Keratinocyte (primary cell): ENCODE measurements at regions not wholly inside any gene's neighbourhood (a gene's known extent, or its start where the extent isn't known, plus 50 kb on each side); places are given as distances from the start of the nearest gene placed in this dataset.
"Not testable (repeated sequence)": the region's sequence is repeated elsewhere in the genome, so short reads cannot be mapped to it uniquely, and the experiment has no call there.

ENCODE experiments used
- DNase-seq: peaks from one replicate; pipeline ENCODE4 v3.0.0-alpha.2; 2011; ENCODE audit warnings: low read depth, missing footprints, low spot score
- FAIRE-seq: peaks from 2 replicates; lab custom pipeline; 2011; peaks lifted over from hg19 to GRCh38; lab: Jason Lieb, UNC
- H2AFZ ChIP-seq: 2 replicates; pipeline ENCODE4 v1.6.0; 2012; ENCODE audit warnings: low read length, control low read depth, inconsistent platforms; ENCODE audit not compliant: control insufficient read depth
- H3K27ac ChIP-seq: 2 replicates; pipeline ENCODE4 v1.5.1; 2011; ENCODE audit warnings: low read length; ENCODE audit not compliant: control insufficient read depth, insufficient read depth
- H3K27me3 ChIP-seq: 3 replicates; pipeline ENCODE4 v1.6.0; 2011; ENCODE audit warnings: low read length; ENCODE audit not compliant: control insufficient read depth, insufficient read depth; ENCODE audit errors: extremely low read depth
- H3K36me3 ChIP-seq, 2 experiments: 2 replicates in 1 of 2; 3 replicates in 1 of 2; pipeline ENCODE4 v1.5.1; 2011; ENCODE audit warnings: low read length in 2 of 2, mild to moderate bottlenecking in 1 of 2; ENCODE audit not compliant: control insufficient read depth in 2 of 2, insufficient read depth in 2 of 2; ENCODE audit errors: extremely low read depth in 1 of 2
- H3K4me1 ChIP-seq: 3 replicates; pipeline ENCODE4 v1.5.1; 2011; ENCODE audit warnings: low read length; ENCODE audit not compliant: control insufficient read depth, insufficient read depth; ENCODE audit errors: extremely low read depth
- H3K4me2 ChIP-seq: 3 replicates; pipeline ENCODE4 v1.6.0; 2011; ENCODE audit warnings: low read depth, low read length; ENCODE audit not compliant: control insufficient read depth, insufficient read depth; ENCODE audit errors: extremely low read depth
- H3K4me3 ChIP-seq, 3 experiments: fragments of 200-600 bp in 1 of 3; sonication (generic) in 1 of 3; 2 replicates in 2 of 3; 3 replicates in 1 of 3; pipeline ENCODE4 v1.5.1; 2011 to 2016; ENCODE audit warnings: low read length in 3 of 3, mild to moderate bottlenecking in 3 of 3, control low read depth in 2 of 3, inconsistent platforms in 1 of 3, low read depth in 1 of 3, mixed read lengths in 1 of 3, mixed run types in 1 of 3, moderate library complexity in 1 of 3; ENCODE audit not compliant: control insufficient read depth in 2 of 3, insufficient read depth in 2 of 3; ENCODE audit errors: extremely low read depth in 1 of 3
- H3K79me2 ChIP-seq: 2 replicates; pipeline ENCODE4 v1.6.0; 2012; ENCODE audit warnings: low read length; ENCODE audit not compliant: control insufficient read depth, insufficient read depth
- H3K9ac ChIP-seq: 3 replicates; pipeline ENCODE4 v1.6.0; 2011; ENCODE audit warnings: low read length; ENCODE audit not compliant: control insufficient read depth, insufficient read depth; ENCODE audit errors: extremely low read depth
- H3K9me1 ChIP-seq: 3 replicates; pipeline ENCODE4 v1.6.0; 2011; ENCODE audit warnings: low read length; ENCODE audit not compliant: control insufficient read depth, insufficient read depth; ENCODE audit errors: extremely low read depth
- H3K9me3 ChIP-seq: 2 replicates; pipeline ENCODE4 v1.5.1; 2012; ENCODE audit warnings: low read depth, low read length; ENCODE audit not compliant: control insufficient read depth
- H4K20me1 ChIP-seq: 3 replicates; pipeline ENCODE4 v1.6.0; 2011; ENCODE audit warnings: low read length; ENCODE audit not compliant: control insufficient read depth, insufficient read depth; ENCODE audit errors: extremely low read depth
- EZH2 ChIP-seq: IDR thresholded peaks from one replicate; pipeline ENCODE4 v1.6.1; 2012; ENCODE audit warnings: inconsistent platforms, mild to moderate bottlenecking, low read length, moderate library complexity
- dilution Hi-C: fragments of 300-500 bp; cut with MboI; formaldehyde crosslinking; loops from one replicate; pipeline ENCODE4 v1.7.0; 2020; ENCODE audit warnings: low sequenced_read_pairs; ENCODE audit not compliant: extremely low pct_ligation_motif_present
- TF ChIP-seq, protein P1 (sequence below), 3 experiments: IDR thresholded peaks in 1 of 3; conservative IDR thresholded peaks in 1 of 3; optimal IDR thresholded peaks in 1 of 3; 2 replicates in 2 of 3; 3 replicates in 1 of 3; pipeline versions ENCODE3 to v1.5.1; 2011; ENCODE audit warnings: low read length in 3 of 3, mild to moderate bottlenecking in 3 of 3, moderate library complexity in 2 of 3, control low read depth in 1 of 3, inconsistent platforms in 1 of 3; ENCODE audit not compliant: insufficient read depth in 2 of 3; ENCODE audit errors: extremely low read depth in 1 of 3

DNA sequence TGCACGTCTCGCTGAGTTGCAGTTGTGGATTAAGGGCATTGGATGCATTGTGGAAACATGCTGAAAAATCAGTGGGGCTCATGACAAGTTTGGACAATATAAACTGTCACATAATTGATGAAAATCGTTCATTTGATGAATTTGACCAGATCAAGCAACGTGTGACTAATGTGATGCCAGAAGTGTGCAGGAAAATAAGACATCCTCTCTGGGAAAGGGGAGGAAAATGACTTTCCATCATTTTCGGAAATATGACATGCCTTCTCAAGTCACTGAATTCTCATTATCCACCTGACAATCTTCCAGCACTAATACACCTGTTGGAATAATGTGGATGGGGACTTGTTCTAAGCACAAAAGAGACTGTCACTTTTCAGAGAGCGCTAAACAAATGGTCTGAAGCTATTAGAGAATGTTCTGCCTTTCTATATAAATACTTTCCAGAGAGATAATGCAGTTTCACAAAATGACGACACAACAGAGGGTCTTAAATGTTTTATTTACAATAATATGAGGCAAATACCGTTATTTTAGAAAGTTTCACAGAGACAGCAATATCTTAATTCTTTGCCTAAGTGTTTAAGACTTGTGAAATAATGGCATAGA is 1741.9 kb upstream of the RAG2 start:
- TF ChIP-seq EZH2 = no peak
- TF ChIP-seq, protein P1, sequence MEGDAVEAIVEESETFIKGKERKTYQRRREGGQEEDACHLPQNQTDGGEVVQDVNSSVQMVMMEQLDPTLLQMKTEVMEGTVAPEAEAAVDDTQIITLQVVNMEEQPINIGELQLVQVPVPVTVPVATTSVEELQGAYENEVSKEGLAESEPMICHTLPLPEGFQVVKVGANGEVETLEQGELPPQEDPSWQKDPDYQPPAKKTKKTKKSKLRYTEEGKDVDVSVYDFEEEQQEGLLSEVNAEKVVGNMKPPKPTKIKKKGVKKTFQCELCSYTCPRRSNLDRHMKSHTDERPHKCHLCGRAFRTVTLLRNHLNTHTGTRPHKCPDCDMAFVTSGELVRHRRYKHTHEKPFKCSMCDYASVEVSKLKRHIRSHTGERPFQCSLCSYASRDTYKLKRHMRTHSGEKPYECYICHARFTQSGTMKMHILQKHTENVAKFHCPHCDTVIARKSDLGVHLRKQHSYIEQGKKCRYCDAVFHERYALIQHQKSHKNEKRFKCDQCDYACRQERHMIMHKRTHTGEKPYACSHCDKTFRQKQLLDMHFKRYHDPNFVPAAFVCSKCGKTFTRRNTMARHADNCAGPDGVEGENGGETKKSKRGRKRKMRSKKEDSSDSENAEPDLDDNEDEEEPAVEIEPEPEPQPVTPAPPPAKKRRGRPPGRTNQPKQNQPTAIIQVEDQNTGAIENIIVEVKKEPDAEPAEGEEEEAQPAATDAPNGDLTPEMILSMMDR (optimal IDR thresholded peaks at IDR 0.05 in 1 of 3, IDR thresholded peaks at IDR 0.05 in 1 of 3, conservative IDR thresholded peaks at IDR 0.05 in 1 of 3; ENCODE audit: extremely low read depth in 1 of 3, insufficient read depth in 2 of 3, low read length in 3 of 3) = no peak
- H3K27me3 ChIP-seq = no peaks in the 10 kb centered on the region
- no peak overlapping the region for H3K4me3 ChIP-seq
- dilution Hi-C loops = no loop called here
- no peak for FAIRE-seq
- no peaks in the 10 kb centered on the region for H3K36me3 ChIP-seq
- DNase-seq = no peak
- no peak overlapping the region for H3K9ac ChIP-seq
- H3K9me3 ChIP-seq = no peaks in the 10 kb centered on the region
- no peaks in the 10 kb centered on the region for H3K79me2 ChIP-seq
- H3K9me1 ChIP-seq = no peaks in the 10 kb centered on the region
- H4K20me1 ChIP-seq = no peaks in the 10 kb centered on the region
- H3K4me1 ChIP-seq = no peaks in the 10 kb centered on the region
- no peak overlapping the region for H3K4me2 ChIP-seq
- H3K27ac ChIP-seq = no peak overlapping the region
- H2AFZ ChIP-seq = no peak overlapping the region

DNA sequence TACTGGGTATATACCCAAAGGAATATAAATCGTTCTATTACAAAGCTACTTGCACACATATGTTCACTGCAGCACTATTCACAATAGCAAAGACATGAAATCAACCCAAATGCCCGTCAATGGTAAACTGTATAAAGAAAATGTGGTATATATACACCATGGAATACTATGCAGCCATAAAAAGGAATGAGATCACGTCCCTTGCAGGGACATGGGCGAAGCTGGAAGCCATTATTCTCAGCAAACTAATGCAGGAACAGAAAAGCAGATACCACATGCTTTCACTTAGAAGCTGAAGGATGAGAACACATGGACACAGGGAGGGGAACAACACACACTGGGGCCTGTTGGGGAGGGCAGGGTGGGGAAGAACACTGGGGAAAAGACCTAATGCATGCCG is 1740.0 kb upstream of the RAG2 start:
- H2AFZ ChIP-seq, H3K27me3 ChIP-seq, dilution Hi-C loops, H3K4me1 ChIP-seq, H3K79me2 ChIP-seq, H3K36me3 ChIP-seq, H3K4me2 ChIP-seq, FAIRE-seq, H3K9ac ChIP-seq, H3K9me1 ChIP-seq, DNase-seq, H3K27ac ChIP-seq, H3K4me3 ChIP-seq, H3K9me3 ChIP-seq, H4K20me1 ChIP-seq: not testable (repeated sequence)

DNA sequence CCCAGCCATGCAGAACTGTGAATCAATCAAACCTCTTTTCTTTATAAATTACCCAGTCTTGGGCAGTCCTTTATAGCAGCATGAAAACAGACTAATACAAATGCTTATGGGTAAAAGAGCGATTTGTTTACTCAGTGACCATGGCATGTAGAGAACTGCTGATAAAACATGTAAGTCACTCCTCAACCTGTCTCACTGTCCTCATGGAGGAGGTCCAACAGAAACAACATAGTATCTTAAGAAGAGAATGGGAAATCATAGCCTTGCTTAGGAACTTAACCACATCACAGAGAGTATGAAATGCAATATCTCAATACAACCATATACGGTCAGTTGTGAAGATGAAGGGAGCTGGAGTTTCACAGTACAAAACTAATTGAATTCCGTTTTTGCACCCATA is 1734.0 kb upstream of the RAG2 start:
- dilution Hi-C loops = no loop called here
- Histone ChIP-seq H3K4me2 (no peak overlapping the region), H3K36me3 (no peaks in the 10 kb centered on the region), H2AFZ (no peak overlapping the region), H4K20me1 (no peaks in the 10 kb centered on the region), H3K79me2 (no peaks in the 10 kb centered on the region), H3K4me1 (no peaks in the 10 kb centered on the region), H3K27me3 (no peaks in the 10 kb centered on the region), H3K9ac (no peak overlapping the region), H3K9me3 (no peaks in the 10 kb centered on the region), H3K27ac (no peak overlapping the region), H3K4me3 (no peak overlapping the region), H3K9me1 (no peaks in the 10 kb centered on the region)
- TF ChIP-seq, protein P1 (optimal IDR thresholded peaks at IDR 0.05 in 1 of 3, IDR thresholded peaks at IDR 0.05 in 1 of 3, conservative IDR thresholded peaks at IDR 0.05 in 1 of 3; ENCODE audit: extremely low read depth in 1 of 3, insufficient read depth in 2 of 3, low read length in 3 of 3) = no peak
- TF ChIP-seq EZH2 = no peak
- DNase-seq (no peak), FAIRE-seq (no peak)
